H9 (cell line): ENCODE measurements at regions not wholly inside any gene's neighbourhood (a gene's known extent, or its start where the extent isn't known, plus 50 kb on each side); places are given as distances from the start of the nearest gene placed in this dataset.

Source experiments
- DNase-seq: peaks from one replicate; pipeline ENCODE4 v3.0.0-alpha.2; 2017
- H2AFZ ChIP-seq: one replicate; pipeline ENCODE4 v1.6.1; 2013; ENCODE audit warnings: mild to moderate bottlenecking, low read length, control low read depth, moderate library complexity
- H2AK5ac ChIP-seq: 2 replicates; pipeline ENCODE4 v1.6.1; 2013; ENCODE audit warnings: low read length, control low read depth, mixed read lengths; ENCODE audit not compliant: insufficient read length
- H2BK120ac ChIP-seq: one replicate; pipeline ENCODE4 v1.6.1; 2013; ENCODE audit warnings: low read depth, mild to moderate bottlenecking, low read length, control low read depth, inconsistent platforms; ENCODE audit not compliant: poor library complexity, severe bottlenecking
- H2BK12ac ChIP-seq: 2 replicates; pipeline ENCODE4 v1.6.1; 2013; ENCODE audit warnings: low read length, control low read depth, mixed read lengths, low read depth; ENCODE audit not compliant: insufficient read length
- H2BK15ac ChIP-seq: 2 replicates; pipeline ENCODE4 v1.6.1; 2013; ENCODE audit warnings: low read depth, low read length, control low read depth
- H2BK20ac ChIP-seq: one replicate; pipeline ENCODE4 v1.6.1; 2013; ENCODE audit warnings: low read depth, mild to moderate bottlenecking, low read length, control low read depth, inconsistent platforms; ENCODE audit not compliant: poor library complexity, severe bottlenecking
- H2BK5ac ChIP-seq: 2 replicates; pipeline ENCODE4 v1.6.1; 2013; ENCODE audit warnings: low read length, control low read depth, mixed read lengths; ENCODE audit not compliant: insufficient read length
- H3K14ac ChIP-seq: 2 replicates; pipeline ENCODE4 v1.6.1; 2013; ENCODE audit warnings: low read length, control low read depth; ENCODE audit not compliant: insufficient read depth
- H3K18ac ChIP-seq: 2 replicates; pipeline ENCODE4 v1.6.1; 2013; ENCODE audit warnings: low read depth, mild to moderate bottlenecking, mixed read lengths, low read length, control low read depth; ENCODE audit not compliant: insufficient read length
- H3K23ac ChIP-seq: 2 replicates; pipeline ENCODE4 v1.6.1; 2013; ENCODE audit warnings: low read length, control low read depth, mixed read lengths, low read depth; ENCODE audit not compliant: insufficient read length
- H3K23me2 ChIP-seq: 2 replicates; pipeline ENCODE4 v1.6.1; 2013; ENCODE audit warnings: low read depth, mild to moderate bottlenecking, mixed read lengths, low read length, control low read depth; ENCODE audit not compliant: insufficient read length, poor library complexity, severe bottlenecking
- H3K27ac ChIP-seq: 2 replicates; pipeline ENCODE4 v1.5.1; 2013; ENCODE audit warnings: low read length, control low read depth, mixed read lengths, low read depth; ENCODE audit not compliant: insufficient read length
- H3K27me3 ChIP-seq: 2 replicates; pipeline ENCODE4 v1.6.1; 2013; ENCODE audit warnings: low read length, control low read depth, inconsistent platforms; ENCODE audit not compliant: insufficient read depth
- H3K4ac ChIP-seq: 2 replicates; pipeline ENCODE4 v1.6.1; 2013; ENCODE audit warnings: low read depth, mild to moderate bottlenecking, control low read depth, inconsistent platforms, low read length, moderate library complexity
- H3K4me1 ChIP-seq: 2 replicates; pipeline ENCODE4 v1.6.1; 2013; ENCODE audit warnings: low read length, control low read depth, inconsistent platforms; ENCODE audit not compliant: insufficient read depth
- H3K4me2 ChIP-seq: 2 replicates; pipeline ENCODE4 v1.6.1; 2013; ENCODE audit warnings: low read length, control low read depth, mixed read lengths; ENCODE audit not compliant: insufficient read length, insufficient read depth
- H3K56ac ChIP-seq: 2 replicates; pipeline ENCODE4 v1.6.1; 2013; ENCODE audit warnings: low read depth, mild to moderate bottlenecking, mixed read lengths, low read length, control low read depth; ENCODE audit not compliant: insufficient read length
- H3K79me1 ChIP-seq: 2 replicates; pipeline ENCODE4 v1.6.1; 2013; ENCODE audit warnings: low read depth, mild to moderate bottlenecking, moderate library complexity, low read length, control low read depth, inconsistent platforms; ENCODE audit not compliant: insufficient read depth, poor library complexity, severe bottlenecking
- H3K79me2 ChIP-seq: 2 replicates; pipeline ENCODE4 v1.6.1; 2013; ENCODE audit warnings: low read length, control low read depth, inconsistent platforms; ENCODE audit not compliant: insufficient read depth
- H3K9ac ChIP-seq: 2 replicates; pipeline ENCODE4 v1.6.1; 2013; ENCODE audit warnings: low read length, control low read depth, mixed read lengths; ENCODE audit not compliant: insufficient read length; ENCODE audit errors: extremely low read depth
- H3K9me3 ChIP-seq: one replicate; pipeline ENCODE4 v1.6.1; 2013; ENCODE audit warnings: low read depth, low read length, inconsistent platforms; ENCODE audit not compliant: control insufficient read depth
- H3T11ph ChIP-seq: one replicate; pipeline ENCODE4 v1.6.1; 2013; ENCODE audit warnings: mild to moderate bottlenecking, low read length, control low read depth, inconsistent platforms
- H4K20me1 ChIP-seq: one replicate; pipeline ENCODE4 v1.6.1; 2013; ENCODE audit not compliant: control insufficient read depth, insufficient read length, insufficient read depth
- H4K5ac ChIP-seq: 2 replicates; pipeline ENCODE4 v1.6.1; 2013; ENCODE audit warnings: low read depth, mild to moderate bottlenecking, mixed read lengths, low read length, control low read depth; ENCODE audit not compliant: insufficient read length
- H4K8ac ChIP-seq: replicated peaks from 2 replicates; pipeline ENCODE4 v1.6.1; 2013; ENCODE audit warnings: low read length, control low read depth, mixed read lengths, low read depth; ENCODE audit not compliant: insufficient read length
- H4K91ac ChIP-seq: 2 replicates; pipeline ENCODE4 v1.6.1; 2013; ENCODE audit warnings: low read depth, mild to moderate bottlenecking, moderate library complexity, mixed read lengths, low read length, control low read depth; ENCODE audit not compliant: insufficient read length
- H3K27ac Mint-ChIP-seq, 3 experiments: 2 replicates in 2 of 3; 3 replicates in 1 of 3; pipeline ENCODE4 v1.8.0; 2020 to 2021; ENCODE audit warnings: mixed read lengths in 3 of 3, mild to moderate bottlenecking in 1 of 3, moderate library complexity in 1 of 3
- H3K27me3 Mint-ChIP-seq: 2 replicates; pipeline ENCODE4 v1.8.0; 2021; ENCODE audit warnings: low read depth, mild to moderate bottlenecking, moderate library complexity, mixed read lengths
- H3K36me3 Mint-ChIP-seq, 3 experiments: 2 replicates in 2 of 3; 3 replicates in 1 of 3; pipeline ENCODE4 v1.8.0; 2020 to 2021; ENCODE audit warnings: low read depth in 3 of 3, mixed read lengths in 3 of 3; ENCODE audit not compliant: insufficient read depth in 1 of 3
- H3K4me1 Mint-ChIP-seq, 2 experiments: 2 replicates each; pipeline ENCODE4 v1.8.0; 2020; ENCODE audit warnings: mixed read lengths in 2 of 2
- H3K4me3 Mint-ChIP-seq, 2 experiments: 2 replicates in 1 of 2; 3 replicates in 1 of 2; pipeline ENCODE4 v1.8.0; 2020 to 2021; ENCODE audit warnings: mild to moderate bottlenecking in 2 of 2, mixed read lengths in 2 of 2, moderate library complexity in 1 of 2
- H3K9me3 Mint-ChIP-seq, 2 experiments: 2 replicates in 1 of 2; 3 replicates in 1 of 2; pipeline ENCODE4 v1.8.0; 2020; ENCODE audit warnings: mild to moderate bottlenecking in 2 of 2, mixed read lengths in 2 of 2, moderate library complexity in 1 of 2
- CTCF ChIP-seq: fragments of 200-600 bp; sonication (generic); conservative IDR thresholded peaks from 3 replicates; pipeline ENCODE4 v1.8.0; 2021; ENCODE audit warnings: antibody characterized with exemption, mild to moderate bottlenecking
- WGBS: extraction: QIAGEN DNeasy Blood & Tissue Kit; methylation state at CpG from one replicate; pipeline ENCODE4 v1.1.7; 2013; ENCODE audit warnings: missing lambda C conversion rate, low lambda C conversion rate, mixed read lengths; ENCODE audit not compliant: insufficient read length; ENCODE audit errors: extremely low coverage; 5-methylcytosine and 5-hydroxymethylcytosine counted together

GRCh38 chr10:113278664-113279063, 274.2 kb upstream of the HABP2 start:
- Mint-ChIP-seq H3K9me3 (peaks cover 8 to 15% of the 10 kb centered on the region in 2 experiments), H3K27me3 (peaks cover 2% of the 10 kb centered on the region; the same call in 1 of the 2 replicates), H3K27ac (no peak overlapping the region), H3K4me1 (peaks cover 2 to 4% of the 10 kb centered on the region in 2 experiments), H3K4me3 (no peak overlapping the region), H3K36me3 (peaks cover 0 to 11% (median 3%) of the 10 kb centered on the region in 3 experiments; a peak in 5 of 7 replicates)
- Histone ChIP-seq H3K79me1 (no peaks in the 10 kb centered on the region), H3K27ac (no peak overlapping the region), H3K4ac (no peak overlapping the region), H2BK5ac (no peak overlapping the region), H3K23ac (no peak overlapping the region), H4K91ac (no peak overlapping the region), H2BK120ac (no peak overlapping the region), H3K56ac (no peak overlapping the region), H3K18ac (no peak overlapping the region), H2BK12ac (no peak overlapping the region), H3K9me3 (no peaks in the 10 kb centered on the region), H3K79me2 (no peaks in the 10 kb centered on the region), H2BK15ac (no peak overlapping the region), H4K8ac (no peak overlapping the region), H3K14ac (no peak overlapping the region), H2BK20ac (no peak overlapping the region), H4K20me1 (no peaks in the 10 kb centered on the region), H2AFZ (no peak overlapping the region), H3K4me1 (no peaks in the 10 kb centered on the region), H2AK5ac (no peak overlapping the region), H3K9ac (no peak overlapping the region), H3T11ph (no peak overlapping the region), H3K4me2 (no peak overlapping the region), H3K27me3 (no peaks in the 10 kb centered on the region), H3K23me2 (no peaks in the 10 kb centered on the region), H4K5ac (no peak overlapping the region)
- WGBS = no CpG with 5 or more reads among the region's 3 CpGs
- TF ChIP-seq CTCF = no peak
- DNase-seq = no peak
